ENCODE measurements at regions not wholly inside any gene's neighbourhood (a gene's known extent, or its start where the extent isn't known, plus 50 kb on each side); places are given as distances from the start of the nearest gene placed in this dataset.

- no peak for TF ChIP-seq CTCF (IDR thresholded peaks at IDR 0.05; ENCODE audit: low read depth, low read length)
- no peak for TF ChIP-seq EZH2phosphoT487 (IDR thresholded peaks at IDR 0.05; ENCODE audit: low read depth)
Measured at GRCh38 chr1:199639453-199639852, 388.1 kb upstream of the NR5A2 start.

All from OCI-LY3 (cell line).